Hepatocyte (in vitro differentiated cells): ENCODE measurements at regions not wholly inside any gene's neighbourhood (a gene's known extent, or its start where the extent isn't known, plus 50 kb on each side); places are given as distances from the start of the nearest gene placed in this dataset.

Experiments
- EZH2 ChIP-seq: fragments of 200-600 bp; sonication (generic); IDR thresholded peaks from 2 replicates; pipeline ENCODE4 v1.6.1; 2016; ENCODE audit warnings: antibody characterized with exemption, mild to moderate bottlenecking, borderline replicate concordance
- EZH2phosphoT487 ChIP-seq: fragments of 200-600 bp; sonication (generic); IDR thresholded peaks from one replicate; pipeline ENCODE4 v1.6.1; 2018; ENCODE audit warnings: antibody characterized with exemption, mild to moderate bottlenecking, low read depth, moderate library complexity; ENCODE audit not compliant: unreplicated experiment, severe bottlenecking
- TF ChIP-seq, protein P1 (sequence below): fragments of 200-600 bp; sonication (generic); IDR thresholded peaks from 2 replicates; pipeline ENCODE4 v1.5.1; 2016; ENCODE audit warnings: antibody characterized with exemption, mild to moderate bottlenecking; ENCODE audit not compliant: poor library complexity

DNA sequence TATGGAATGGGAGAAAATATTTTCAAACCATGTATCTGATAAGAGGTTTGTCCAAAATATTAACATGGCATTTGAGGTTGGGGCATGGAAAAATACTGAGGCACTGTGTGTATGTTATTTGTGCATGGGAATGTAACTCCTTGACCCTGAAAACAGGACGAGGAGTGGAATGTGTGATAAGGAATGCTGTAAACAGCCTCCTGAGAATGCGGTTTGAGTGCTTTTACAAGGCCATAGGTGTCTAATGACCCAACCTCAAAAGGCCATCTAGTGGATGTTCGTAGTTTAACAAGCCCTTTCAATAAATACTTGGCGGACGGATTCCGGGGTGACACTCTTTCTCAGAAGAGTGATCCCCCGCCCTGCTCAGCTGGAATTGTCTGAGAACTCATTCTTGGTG lies 162.9 kb upstream of the USP9X start:
- TF ChIP-seq, protein P1, sequence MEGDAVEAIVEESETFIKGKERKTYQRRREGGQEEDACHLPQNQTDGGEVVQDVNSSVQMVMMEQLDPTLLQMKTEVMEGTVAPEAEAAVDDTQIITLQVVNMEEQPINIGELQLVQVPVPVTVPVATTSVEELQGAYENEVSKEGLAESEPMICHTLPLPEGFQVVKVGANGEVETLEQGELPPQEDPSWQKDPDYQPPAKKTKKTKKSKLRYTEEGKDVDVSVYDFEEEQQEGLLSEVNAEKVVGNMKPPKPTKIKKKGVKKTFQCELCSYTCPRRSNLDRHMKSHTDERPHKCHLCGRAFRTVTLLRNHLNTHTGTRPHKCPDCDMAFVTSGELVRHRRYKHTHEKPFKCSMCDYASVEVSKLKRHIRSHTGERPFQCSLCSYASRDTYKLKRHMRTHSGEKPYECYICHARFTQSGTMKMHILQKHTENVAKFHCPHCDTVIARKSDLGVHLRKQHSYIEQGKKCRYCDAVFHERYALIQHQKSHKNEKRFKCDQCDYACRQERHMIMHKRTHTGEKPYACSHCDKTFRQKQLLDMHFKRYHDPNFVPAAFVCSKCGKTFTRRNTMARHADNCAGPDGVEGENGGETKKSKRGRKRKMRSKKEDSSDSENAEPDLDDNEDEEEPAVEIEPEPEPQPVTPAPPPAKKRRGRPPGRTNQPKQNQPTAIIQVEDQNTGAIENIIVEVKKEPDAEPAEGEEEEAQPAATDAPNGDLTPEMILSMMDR: peak; percentile 31
- TF ChIP-seq EZH2: no peak
- no peak for TF ChIP-seq EZH2phosphoT487
